ENCODE measurements at regions not wholly inside any gene's neighbourhood (a gene's known extent, or its start where the extent isn't known, plus 50 kb on each side); places are given as distances from the start of the nearest gene placed in this dataset.

GRCh38 chr16:59558679-59559078 lies 824.6 kb upstream of the GOT2 start:
- TF ChIP-seq CTCF (IDR thresholded peaks at IDR 0.05; ENCODE audit: low read depth, low read length, missing input control), result no peak
- TF ChIP-seq RAD21 (IDR thresholded peaks at IDR 0.05), result no peak
- TF ChIP-seq ZBTB33 (IDR thresholded peaks at IDR 0.05), result no peak
- TF ChIP-seq, protein P1, sequence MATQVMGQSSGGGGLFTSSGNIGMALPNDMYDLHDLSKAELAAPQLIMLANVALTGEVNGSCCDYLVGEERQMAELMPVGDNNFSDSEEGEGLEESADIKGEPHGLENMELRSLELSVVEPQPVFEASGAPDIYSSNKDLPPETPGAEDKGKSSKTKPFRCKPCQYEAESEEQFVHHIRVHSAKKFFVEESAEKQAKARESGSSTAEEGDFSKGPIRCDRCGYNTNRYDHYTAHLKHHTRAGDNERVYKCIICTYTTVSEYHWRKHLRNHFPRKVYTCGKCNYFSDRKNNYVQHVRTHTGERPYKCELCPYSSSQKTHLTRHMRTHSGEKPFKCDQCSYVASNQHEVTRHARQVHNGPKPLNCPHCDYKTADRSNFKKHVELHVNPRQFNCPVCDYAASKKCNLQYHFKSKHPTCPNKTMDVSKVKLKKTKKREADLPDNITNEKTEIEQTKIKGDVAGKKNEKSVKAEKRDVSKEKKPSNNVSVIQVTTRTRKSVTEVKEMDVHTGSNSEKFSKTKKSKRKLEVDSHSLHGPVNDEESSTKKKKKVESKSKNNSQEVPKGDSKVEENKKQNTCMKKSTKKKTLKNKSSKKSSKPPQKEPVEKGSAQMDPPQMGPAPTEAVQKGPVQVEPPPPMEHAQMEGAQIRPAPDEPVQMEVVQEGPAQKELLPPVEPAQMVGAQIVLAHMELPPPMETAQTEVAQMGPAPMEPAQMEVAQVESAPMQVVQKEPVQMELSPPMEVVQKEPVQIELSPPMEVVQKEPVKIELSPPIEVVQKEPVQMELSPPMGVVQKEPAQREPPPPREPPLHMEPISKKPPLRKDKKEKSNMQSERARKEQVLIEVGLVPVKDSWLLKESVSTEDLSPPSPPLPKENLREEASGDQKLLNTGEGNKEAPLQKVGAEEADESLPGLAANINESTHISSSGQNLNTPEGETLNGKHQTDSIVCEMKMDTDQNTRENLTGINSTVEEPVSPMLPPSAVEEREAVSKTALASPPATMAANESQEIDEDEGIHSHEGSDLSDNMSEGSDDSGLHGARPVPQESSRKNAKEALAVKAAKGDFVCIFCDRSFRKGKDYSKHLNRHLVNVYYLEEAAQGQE (IDR thresholded peaks at IDR 0.05), result no peak
- TF ChIP-seq ATF3 (IDR thresholded peaks at IDR 0.05), result no peak
- no peak for TF ChIP-seq EGR1 (IDR thresholded peaks at IDR 0.05; ENCODE audit: low read depth in 2 of 2)
- no peak for TF ChIP-seq SP1 (IDR thresholded peaks at IDR 0.05)
- TF ChIP-seq HNF4A (conservative IDR thresholded peaks at IDR 0.05), result no peak
- no peak for TF ChIP-seq MAX (IDR thresholded peaks at IDR 0.05)
- TF ChIP-seq GABPA (IDR thresholded peaks at IDR 0.05 in 1 of 2, conservative IDR thresholded peaks at IDR 0.05 in 1 of 2), result no peak

Data from liver (tissue), 3 donors.